Mesenchymal stem cell (in vitro differentiated cells and primary cell): ENCODE measurements at regions not wholly inside any gene's neighbourhood (a gene's known extent, or its start where the extent isn't known, plus 50 kb on each side); places are given as distances from the start of the nearest gene placed in this dataset.

ENCODE experiments used
- DNase-seq: peaks from one replicate; pipeline ENCODE4 v3.0.0-alpha.2; 2013
- H2AFZ ChIP-seq: one replicate; pipeline ENCODE4 v1.6.1; 2013; ENCODE audit warnings: low read depth, mild to moderate bottlenecking, control low read depth, inconsistent platforms, low read length, moderate library complexity
- H2AK5ac ChIP-seq: 2 replicates; pipeline ENCODE4 v1.6.1; 2013; ENCODE audit warnings: low read length, moderate library complexity, mild to moderate bottlenecking, inconsistent platforms; ENCODE audit not compliant: severe bottlenecking
- H2BK120ac ChIP-seq: one replicate; pipeline ENCODE4 v1.6.1; 2013; ENCODE audit warnings: low read depth, mild to moderate bottlenecking, inconsistent platforms, low read length, moderate library complexity
- H2BK12ac ChIP-seq, 2 experiments: one replicate each; pipeline ENCODE4 v1.6.1; 2013; ENCODE audit warnings: inconsistent platforms in 2 of 2, low read length in 2 of 2, mild to moderate bottlenecking in 2 of 2, moderate library complexity in 2 of 2, control low read depth in 1 of 2
- H2BK15ac ChIP-seq: one replicate; pipeline ENCODE4 v1.6.1; 2013; ENCODE audit warnings: mild to moderate bottlenecking, low read depth, inconsistent platforms; ENCODE audit not compliant: poor library complexity, severe bottlenecking
- H2BK5ac ChIP-seq: 2 replicates; pipeline ENCODE4 v1.6.1; 2013; ENCODE audit warnings: low read depth, mild to moderate bottlenecking, low read length, control low read depth, inconsistent platforms; ENCODE audit not compliant: poor library complexity, severe bottlenecking
- H3K14ac ChIP-seq, 2 experiments: one replicate each; pipeline ENCODE4 v1.6.1; 2013; ENCODE audit warnings: inconsistent platforms in 2 of 2, low read length in 2 of 2, control low read depth in 1 of 2, mild to moderate bottlenecking in 1 of 2, moderate library complexity in 1 of 2
- H3K18ac ChIP-seq, 2 experiments: one replicate each; pipeline ENCODE4 v1.6.1; 2013; ENCODE audit warnings: inconsistent platforms in 2 of 2, low read length in 2 of 2, control low read depth in 1 of 2, low read depth in 1 of 2, mild to moderate bottlenecking in 1 of 2
- H3K23ac ChIP-seq, 2 experiments: one replicate each; pipeline ENCODE4 v1.6.1; 2013; ENCODE audit warnings: inconsistent platforms in 2 of 2, low read length in 2 of 2, mild to moderate bottlenecking in 2 of 2, moderate library complexity in 2 of 2, control low read depth in 1 of 2
- H3K27ac ChIP-seq: 2 replicates; pipeline ENCODE4 v1.5.1; 2013; ENCODE audit warnings: mild to moderate bottlenecking, moderate library complexity, low read length, control low read depth, inconsistent platforms; ENCODE audit not compliant: poor library complexity, severe bottlenecking
- H3K27me3 ChIP-seq, 2 experiments: 2 replicates each; pipeline versions ENCODE4 v1.6.1 to v1.7.0; 2013; ENCODE audit warnings: low read length in 2 of 2, mild to moderate bottlenecking in 2 of 2, moderate library complexity in 2 of 2, control low read depth in 1 of 2, inconsistent platforms in 1 of 2; ENCODE audit not compliant: control insufficient read depth in 1 of 2, insufficient read depth in 1 of 2
- H3K36me3 ChIP-seq, 2 experiments: 2 replicates each; pipeline versions ENCODE4 v1.6.1 to v1.7.0; 2013; ENCODE audit warnings: low read length in 2 of 2, control low read depth in 1 of 2, inconsistent platforms in 1 of 2, low read depth in 1 of 2, mild to moderate bottlenecking in 1 of 2; ENCODE audit not compliant: insufficient read depth in 2 of 2, control insufficient read depth in 1 of 2
- H3K4ac ChIP-seq, 2 experiments: one replicate each; pipeline ENCODE4 v1.6.1; 2013; ENCODE audit warnings: inconsistent platforms in 2 of 2, low read length in 2 of 2, mild to moderate bottlenecking in 2 of 2, moderate library complexity in 2 of 2, control low read depth in 1 of 2, low read depth in 1 of 2
- H3K4me1 ChIP-seq: 2 replicates; pipeline ENCODE4 v1.6.1; 2013; ENCODE audit warnings: low read depth, low read length, control low read depth; ENCODE audit not compliant: control insufficient read depth, insufficient read depth
- H3K4me2 ChIP-seq: 2 replicates; pipeline ENCODE4 v1.6.1; 2013; ENCODE audit warnings: low read length, mild to moderate bottlenecking, inconsistent platforms; ENCODE audit not compliant: poor library complexity, severe bottlenecking
- H3K4me3 ChIP-seq, 2 experiments: 2 replicates each; pipeline versions ENCODE4 v1.5.1 to v1.7.0; 2013; ENCODE audit warnings: low read length in 2 of 2, mild to moderate bottlenecking in 2 of 2, control low read depth in 1 of 2, low read depth in 1 of 2; ENCODE audit not compliant: insufficient read depth in 1 of 2
- H3K79me1 ChIP-seq: replicated peaks from 2 replicates; pipeline ENCODE4 v1.6.1; 2013; ENCODE audit warnings: mild to moderate bottlenecking, control low read depth, low read length, inconsistent platforms; ENCODE audit not compliant: poor library complexity, severe bottlenecking
- H3K9ac ChIP-seq: 2 replicates; pipeline ENCODE4 v1.7.0; 2013; ENCODE audit warnings: mild to moderate bottlenecking, low read length, moderate library complexity
- H3K9me3 ChIP-seq: 2 replicates; pipeline ENCODE4 v1.7.0; 2013; ENCODE audit warnings: mild to moderate bottlenecking, low read length; ENCODE audit not compliant: control insufficient read depth
- H4K8ac ChIP-seq: one replicate; pipeline ENCODE4 v1.6.1; 2013; ENCODE audit warnings: inconsistent platforms, mild to moderate bottlenecking, low read length, moderate library complexity
- H4K91ac ChIP-seq: one replicate; pipeline ENCODE4 v1.6.1; 2013; ENCODE audit warnings: mild to moderate bottlenecking, low read length, inconsistent platforms
- WGBS: methylation state at CpG from one replicate; pipeline ENCODE4 v1.1.7; 2013; ENCODE audit warnings: mixed read lengths; 5-methylcytosine and 5-hydroxymethylcytosine counted together

- H3K27ac ChIP-seq: no peak overlapping the region
- H3K23ac ChIP-seq: no peak overlapping the region
- H3K4ac ChIP-seq: no peak overlapping the region
- H3K4me1 ChIP-seq: no peaks in the 10 kb centered on the region
- H3K79me1 ChIP-seq: no peaks in the 10 kb centered on the region
- no peak overlapping the region for H3K18ac ChIP-seq
- no peak overlapping the region for H2BK12ac ChIP-seq
- no peak overlapping the region for H3K9ac ChIP-seq
- no peak overlapping the region for H4K8ac ChIP-seq
- no peak overlapping the region for H4K91ac ChIP-seq
- no peak overlapping the region for H2AFZ ChIP-seq
- H3K4me3 ChIP-seq: no peak overlapping the region
- no peak overlapping the region for H2BK120ac ChIP-seq
- H3K27me3 ChIP-seq: no peaks in the 10 kb centered on the region
- H2AK5ac ChIP-seq: no peak overlapping the region
- H3K9me3 ChIP-seq: no peaks in the 10 kb centered on the region
- no peak overlapping the region for H2BK5ac ChIP-seq
- H2BK15ac ChIP-seq: no peak overlapping the region
- H3K14ac ChIP-seq: no peak overlapping the region
- no peak for DNase-seq
- 96% methylated on average over 1 of the region's 1 CpG for WGBS
- H3K4me2 ChIP-seq: no peak overlapping the region
- no peaks in the 10 kb centered on the region for H3K36me3 ChIP-seq
Observed at GRCh38 chr4:111022758-111023157, 399.9 kb upstream of the PITX2 start.

GRCh38 chr4:111027526-111027925 lies 404.6 kb upstream of the PITX2 start:
- no peak overlapping the region for H2BK5ac ChIP-seq
- WGBS: 17% methylated on average over 1 of the region's 1 CpG
- no peak overlapping the region for H2BK120ac ChIP-seq
- no peaks in the 10 kb centered on the region for H3K27me3 ChIP-seq
- H2AFZ ChIP-seq: no peak overlapping the region
- peak overlapping the region; percentile 22 for H3K4me2 ChIP-seq
- no peak overlapping the region for H3K18ac ChIP-seq
- H3K4me1 ChIP-seq: no peaks in the 10 kb centered on the region
- no peak overlapping the region for H3K4me3 ChIP-seq
- no peak overlapping the region for H3K14ac ChIP-seq
- H2AK5ac ChIP-seq: no peak overlapping the region
- H3K23ac ChIP-seq: no peak overlapping the region
- no peaks in the 10 kb centered on the region for H3K79me1 ChIP-seq
- H2BK15ac ChIP-seq: no peak overlapping the region
- peak overlapping the region; percentile 55 for H3K27ac ChIP-seq
- no peak overlapping the region for H2BK12ac ChIP-seq
- H4K91ac ChIP-seq: no peak overlapping the region
- no peak overlapping the region for H3K4ac ChIP-seq
- DNase-seq: peak; percentile 52
- H3K9me3 ChIP-seq: no peaks in the 10 kb centered on the region
- no peaks in the 10 kb centered on the region for H3K36me3 ChIP-seq
- H4K8ac ChIP-seq: no peak overlapping the region
- no peak overlapping the region for H3K9ac ChIP-seq

GRCh38 chr4:111028795-111029194 lies 405.9 kb upstream of the PITX2 start:
- Histone ChIP-seq H2AK5ac (no peak overlapping the region), H3K9me3 (no peaks in the 10 kb centered on the region), H3K79me1 (no peaks in the 10 kb centered on the region), H3K23ac (no peak overlapping the region), H3K4me3 (no peak overlapping the region), H3K4me2 (no peak overlapping the region), H3K4ac (no peak overlapping the region), H4K8ac (no peak overlapping the region), H4K91ac (no peak overlapping the region), H2BK15ac (no peak overlapping the region), H2BK120ac (no peak overlapping the region), H2AFZ (no peak overlapping the region), H2BK5ac (no peak overlapping the region), H2BK12ac (no peak overlapping the region), H3K9ac (no peak overlapping the region), H3K27me3 (no peaks in the 10 kb centered on the region), H3K18ac (no peak overlapping the region), H3K36me3 (no peaks in the 10 kb centered on the region), H3K4me1 (no peaks in the 10 kb centered on the region), H3K14ac (no peak overlapping the region), H3K27ac (no peak overlapping the region)
- DNase-seq: no peak
- WGBS: no CpG with 5 or more reads among the region's 1 CpG

- H3K4me3 ChIP-seq: no peak overlapping the region
- no peak overlapping the region for H3K23ac ChIP-seq
- H3K4me1 ChIP-seq: no peaks in the 10 kb centered on the region
- no peaks in the 10 kb centered on the region for H3K9me3 ChIP-seq
- no peak overlapping the region for H2BK120ac ChIP-seq
- DNase-seq: peak; percentile 30
- H2BK15ac ChIP-seq: no peak overlapping the region
- no peaks in the 10 kb centered on the region for H3K27me3 ChIP-seq
- H3K27ac ChIP-seq: no peak overlapping the region
- no CpG with 5 or more reads among the region's 1 CpG for WGBS
- no peak overlapping the region for H3K14ac ChIP-seq
- no peak overlapping the region for H2AFZ ChIP-seq
- H2BK12ac ChIP-seq: no peak overlapping the region
- no peak overlapping the region for H3K9ac ChIP-seq
- no peaks in the 10 kb centered on the region for H3K79me1 ChIP-seq
- H3K4ac ChIP-seq: no peak overlapping the region
- no peak overlapping the region for H3K18ac ChIP-seq
- H2AK5ac ChIP-seq: no peak overlapping the region
- no peak overlapping the region for H3K4me2 ChIP-seq
- no peak overlapping the region for H4K8ac ChIP-seq
- H3K36me3 ChIP-seq: no peaks in the 10 kb centered on the region
- no peak overlapping the region for H4K91ac ChIP-seq
- H2BK5ac ChIP-seq: no peak overlapping the region
Observed at GRCh38 chr4:111031001-111031579, 408.2 kb upstream of the PITX2 start.
